ENCODE measurements at regions not wholly inside any gene's neighbourhood (a gene's known extent, or its start where the extent isn't known, plus 50 kb on each side); places are given as distances from the start of the nearest gene placed in this dataset.

DNA sequence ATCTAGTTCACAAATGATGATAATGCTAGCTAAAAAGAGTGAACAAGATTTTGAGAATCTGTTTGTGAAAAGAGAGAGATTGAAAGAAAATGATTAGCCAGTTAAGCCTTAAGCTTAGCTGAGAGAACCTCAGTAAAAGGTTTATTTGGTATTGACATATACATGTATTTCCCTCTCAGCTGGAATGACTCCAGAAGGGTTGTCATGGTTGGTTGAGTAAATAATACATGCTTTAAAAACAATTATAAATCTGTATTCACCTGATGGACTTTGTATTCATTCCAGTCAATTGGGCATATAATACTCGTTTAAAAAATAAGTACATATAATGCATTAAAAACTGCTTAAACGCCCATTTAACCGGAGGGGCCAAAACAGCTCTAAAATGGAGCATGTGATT, 181.4 kb downstream of the GRB14 start:
- in situ Hi-C loops (cut with HindIII; ENCODE audit: low pct_ligation_motif_present, low pct_unique_long_range_greater_than_20kb, low sequenced_read_pairs): no loop called here
- DNase-seq: no peak

- DNase-seq: no peak
- in situ Hi-C loops (cut with HindIII; ENCODE audit: low pct_ligation_motif_present, low pct_unique_long_range_greater_than_20kb, low sequenced_read_pairs): no loop called here
Observed at GRCh38 chr2:164439235-164439634, 182.0 kb downstream of the GRB14 start.

- DNase-seq: no peak
- in situ Hi-C loops (cut with HindIII; ENCODE audit: low pct_ligation_motif_present, low pct_unique_long_range_greater_than_20kb, low sequenced_read_pairs): no loop called here
Observed at GRCh38 chr2:164438490-164439205, 182.6 kb downstream of the GRB14 start.

- in situ Hi-C loops (cut with HindIII; ENCODE audit: low pct_ligation_motif_present, low pct_unique_long_range_greater_than_20kb, low sequenced_read_pairs): no loop called here
Observed at GRCh38 chr2:164436131-164436530, 185.2 kb downstream of the GRB14 start.

DNA sequence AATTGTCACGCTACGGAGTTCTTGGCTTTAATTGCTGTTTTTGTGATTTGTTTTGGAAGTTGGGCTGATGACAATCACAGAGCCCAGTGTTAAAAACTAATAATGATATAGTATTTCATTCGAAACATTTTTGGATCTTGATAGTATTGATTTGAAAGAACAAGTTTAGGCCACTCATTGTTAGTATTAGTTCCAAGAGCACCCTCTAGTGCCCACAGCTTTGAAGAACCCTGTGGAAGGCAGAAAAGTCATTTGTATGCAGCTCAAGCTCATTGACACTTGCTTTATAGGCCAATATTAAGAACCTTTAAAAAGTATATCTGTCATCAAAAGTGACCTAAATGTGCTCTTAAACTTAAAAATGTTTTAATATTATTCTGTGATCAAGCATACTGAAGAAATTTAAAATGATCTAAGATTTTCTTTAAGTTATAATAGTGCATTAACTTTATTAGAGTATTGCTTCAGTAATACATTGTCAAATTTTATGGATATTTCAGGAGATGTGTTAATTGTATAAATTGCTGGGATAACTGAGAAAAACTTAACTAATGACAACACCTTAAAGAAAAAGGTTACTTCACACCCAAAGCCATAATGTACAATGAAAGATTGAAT, 191.0 kb downstream of the GRB14 start:
- in situ Hi-C loops (cut with HindIII; ENCODE audit: low pct_ligation_motif_present, low pct_unique_long_range_greater_than_20kb, low sequenced_read_pairs): no loop called here
- DNase-seq: peak; percentile 63

More at GRCh38 chr2:164436131-164436530, 185.2 kb downstream of the GRB14 start:
- no peak for DNase-seq

DNA sequence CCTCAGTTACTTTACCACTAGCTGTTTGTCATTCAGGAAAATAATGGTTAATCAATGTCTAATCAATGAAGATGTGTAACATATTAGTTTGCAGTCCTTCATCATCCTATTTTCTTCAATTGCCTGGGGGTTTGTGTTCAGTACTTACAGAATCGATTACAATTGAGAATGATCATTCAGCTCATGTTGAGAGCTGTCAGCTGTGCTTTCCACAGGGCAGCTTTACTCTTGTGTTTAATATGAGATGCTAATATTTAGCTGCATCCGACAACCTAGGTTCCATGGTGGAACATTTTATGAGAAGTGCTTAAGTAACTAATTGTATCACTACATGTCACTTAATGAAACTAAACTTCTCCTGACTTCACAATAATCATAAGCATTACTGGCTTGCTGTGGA, 191.9 kb downstream of the GRB14 start:
- in situ Hi-C loops (cut with HindIII; ENCODE audit: low pct_ligation_motif_present, low pct_unique_long_range_greater_than_20kb, low sequenced_read_pairs): no loop called here
- DNase-seq: no peak

- in situ Hi-C loops (cut with HindIII; ENCODE audit: low pct_ligation_motif_present, low pct_unique_long_range_greater_than_20kb, low sequenced_read_pairs): no loop called here
- no peak for DNase-seq
Observed at GRCh38 chr2:164427111-164427510, 194.2 kb downstream of the GRB14 start.

DNA sequence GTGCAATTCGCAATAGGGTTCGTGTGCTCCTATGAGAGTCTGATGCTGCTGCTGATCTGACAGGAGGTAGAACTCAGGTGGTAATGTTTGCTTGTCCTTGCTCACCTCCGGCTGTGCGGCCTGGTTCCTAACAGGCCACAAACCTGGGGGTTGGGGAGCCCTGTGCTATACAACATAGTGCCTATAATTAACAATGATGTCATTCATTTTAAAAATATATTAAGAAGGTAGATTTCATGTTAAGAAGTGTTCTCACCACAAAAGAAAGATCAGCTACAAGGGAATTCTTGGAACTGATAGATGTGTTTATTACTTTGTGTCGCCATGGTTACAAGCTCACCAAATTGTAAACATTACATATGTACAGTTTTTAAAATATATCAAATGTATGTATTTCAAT, 200.5 kb downstream of the GRB14 start:
- in situ Hi-C loops (cut with HindIII; ENCODE audit: low pct_ligation_motif_present, low pct_unique_long_range_greater_than_20kb, low sequenced_read_pairs): no loop called here
- DNase-seq: no peak

DNA sequence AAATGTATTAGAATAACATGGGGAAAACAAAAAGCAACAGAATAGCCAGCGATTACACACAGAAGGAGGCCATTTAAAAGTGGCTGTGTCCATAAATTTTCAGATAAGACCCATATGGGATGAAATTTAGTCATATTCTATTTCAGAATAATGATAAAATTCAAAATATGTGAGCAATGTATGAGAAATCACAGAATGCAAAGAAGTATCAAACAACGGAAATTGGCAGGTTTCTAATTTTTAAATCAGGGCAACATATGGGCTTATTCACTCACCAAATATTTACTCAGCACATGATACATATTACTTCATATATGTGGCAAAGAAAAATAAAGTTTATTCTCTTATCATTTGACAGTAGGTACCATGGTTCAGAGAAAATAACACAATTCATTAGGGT, 208.5 kb downstream of the GRB14 start:
- no peak for DNase-seq
- in situ Hi-C loops (cut with HindIII; ENCODE audit: low pct_ligation_motif_present, low pct_unique_long_range_greater_than_20kb, low sequenced_read_pairs): no loop called here

GRCh38 chr2:164389411-164389810, 231.9 kb downstream of the GRB14 start:
- no peak for DNase-seq
- in situ Hi-C loops (cut with HindIII; ENCODE audit: low pct_ligation_motif_present, low pct_unique_long_range_greater_than_20kb, low sequenced_read_pairs): no loop called here

GRCh38 chr2:164388511-164388910, 232.8 kb downstream of the GRB14 start:
- DNase-seq: peak; percentile 93
- in situ Hi-C loops (cut with HindIII; ENCODE audit: low pct_ligation_motif_present, low pct_unique_long_range_greater_than_20kb, low sequenced_read_pairs): no loop called here

DNA sequence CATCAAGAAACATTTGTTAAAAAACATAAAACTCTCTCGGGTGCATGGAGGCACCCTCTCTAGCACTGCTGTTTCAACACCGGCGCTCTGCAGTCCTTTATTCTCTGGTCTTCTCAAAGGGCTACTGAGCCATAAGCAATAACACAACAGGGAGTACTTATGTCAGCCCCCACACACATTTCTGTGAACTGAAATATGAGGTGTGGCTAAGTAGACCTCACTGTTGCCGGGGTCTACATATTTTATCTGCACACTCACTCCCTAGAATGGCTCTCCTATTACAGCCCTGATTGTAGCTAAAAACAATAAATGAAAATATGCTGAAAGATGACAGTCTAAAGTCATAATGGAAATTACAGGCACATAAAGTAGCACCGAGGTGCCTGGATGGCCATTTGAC, 235.1 kb downstream of the GRB14 start:
- no peak for DNase-seq
- in situ Hi-C loops (cut with HindIII; ENCODE audit: low pct_ligation_motif_present, low pct_unique_long_range_greater_than_20kb, low sequenced_read_pairs): no loop called here

DNA sequence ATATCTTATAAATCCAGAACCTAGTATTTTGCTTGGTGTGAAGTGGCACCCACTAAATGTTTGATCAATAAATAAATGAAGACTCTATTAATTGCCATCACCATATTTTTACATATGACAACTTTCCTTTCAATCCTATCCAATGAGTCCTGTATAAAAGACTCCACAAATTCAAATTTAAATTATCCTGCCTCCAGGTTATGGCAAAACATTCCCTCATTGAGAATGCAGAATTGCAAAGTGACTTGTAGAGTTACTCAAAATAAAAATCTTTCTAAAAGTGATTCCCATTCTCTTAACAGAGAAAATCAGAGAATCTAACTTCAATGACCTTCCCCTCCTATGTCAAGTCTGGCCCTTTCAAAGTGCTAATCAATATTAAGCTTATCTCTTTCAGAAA, 236.8 kb downstream of the GRB14 start:
- in situ Hi-C loops (cut with HindIII; ENCODE audit: low pct_ligation_motif_present, low pct_unique_long_range_greater_than_20kb, low sequenced_read_pairs): no loop called here
- no peak for DNase-seq

DNA sequence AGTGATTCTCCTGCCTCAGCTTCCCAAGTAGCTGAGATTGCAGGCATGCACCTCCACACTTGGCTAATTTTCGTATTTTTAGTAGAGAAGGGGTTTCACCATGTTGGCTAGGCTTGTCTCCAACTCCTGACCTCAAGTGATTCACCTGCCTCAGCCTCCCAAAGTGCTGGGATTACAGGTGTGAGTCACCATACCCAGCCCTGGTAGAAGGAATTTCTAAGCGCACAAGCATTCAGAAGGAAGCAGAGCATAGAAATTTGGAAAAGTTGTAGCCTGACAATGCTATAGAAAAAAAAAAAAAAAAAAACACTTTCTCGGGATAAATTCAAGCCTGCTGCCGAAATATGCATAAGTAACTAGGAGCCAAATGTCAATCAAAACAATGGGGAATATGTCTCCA, 249.4 kb downstream of the GRB14 start:
- no peak for DNase-seq
- in situ Hi-C loops (cut with HindIII; ENCODE audit: low pct_ligation_motif_present, low pct_unique_long_range_greater_than_20kb, low sequenced_read_pairs): no loop called here

DNA sequence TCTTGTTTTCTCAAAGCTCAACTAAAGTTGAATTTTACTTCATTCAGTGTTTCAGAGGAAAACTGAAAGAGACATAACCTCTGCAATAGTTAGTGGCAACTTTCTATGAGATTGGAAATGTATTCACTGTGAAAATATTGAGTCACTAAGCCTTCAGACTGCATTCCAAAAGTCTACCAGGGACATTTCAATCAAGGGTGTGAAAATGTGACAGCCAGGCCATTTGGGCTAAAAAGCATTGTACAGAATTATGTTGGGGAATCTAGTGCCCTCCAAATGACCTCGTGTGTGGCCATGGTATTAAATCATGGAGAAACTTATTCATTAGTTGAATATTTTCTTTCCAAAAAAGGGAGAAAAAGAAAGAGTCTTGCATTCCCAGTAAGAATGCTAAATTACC, 251.9 kb downstream of the GRB14 start:
- no peak for DNase-seq

GRCh38 chr2:164368896-164369295, 252.4 kb downstream of the GRB14 start:
- in situ Hi-C loops (cut with HindIII; ENCODE audit: low pct_ligation_motif_present, low pct_unique_long_range_greater_than_20kb, low sequenced_read_pairs): no loop called here
- no peak for DNase-seq

More for the DNA sequence above, 251.9 kb downstream of the GRB14 start:
- in situ Hi-C loops (cut with HindIII; ENCODE audit: low pct_ligation_motif_present, low pct_unique_long_range_greater_than_20kb, low sequenced_read_pairs): no loop called here

- in situ Hi-C loops (cut with HindIII; ENCODE audit: low pct_ligation_motif_present, low pct_unique_long_range_greater_than_20kb, low sequenced_read_pairs): no loop called here
- no peak for DNase-seq
Observed at GRCh38 chr2:164363646-164364045, 257.6 kb downstream of the GRB14 start.

DNA sequence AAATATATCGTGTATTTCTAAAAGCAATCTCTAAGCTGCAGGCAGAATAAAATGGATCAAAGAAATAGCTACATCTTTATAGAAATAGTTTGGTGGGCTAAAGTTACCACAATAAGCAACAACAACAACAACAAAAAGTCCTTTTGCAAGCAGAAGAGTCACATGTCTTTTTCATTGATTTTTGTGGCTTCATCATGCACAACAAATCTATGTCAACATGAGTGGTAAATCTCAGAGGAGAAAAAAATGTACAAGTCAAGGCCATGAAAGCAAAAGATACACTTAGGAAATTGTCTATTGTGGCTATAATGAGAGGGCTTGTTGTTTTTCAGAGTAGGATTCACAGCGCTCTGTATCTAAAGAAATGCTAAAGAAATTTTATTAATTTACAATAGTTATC, 269.7 kb downstream of the GRB14 start:
- in situ Hi-C loops (cut with HindIII; ENCODE audit: low pct_ligation_motif_present, low pct_unique_long_range_greater_than_20kb, low sequenced_read_pairs): no loop called here
- no peak for DNase-seq

DNA sequence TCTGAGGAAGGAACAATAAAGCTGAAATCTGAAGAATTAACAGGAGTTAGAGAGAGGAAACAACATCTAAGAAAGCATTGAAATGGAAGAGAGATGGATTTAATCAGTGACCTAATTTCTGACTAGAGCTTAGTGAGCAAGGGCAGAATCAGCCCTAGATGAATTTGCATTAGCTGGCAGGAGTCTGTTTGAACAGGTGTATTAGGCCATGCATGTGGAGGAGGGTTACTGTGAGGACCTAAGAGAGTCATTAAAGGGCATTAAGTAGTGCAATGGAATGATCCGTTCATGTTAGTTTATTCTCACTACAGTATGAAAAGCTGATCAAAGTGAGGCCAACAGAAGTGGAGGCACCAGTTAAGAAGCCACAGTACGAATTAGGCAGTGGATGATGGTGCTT, 285.3 kb downstream of the GRB14 start:
- no peak for DNase-seq
- in situ Hi-C loops (cut with HindIII; ENCODE audit: low pct_ligation_motif_present, low pct_unique_long_range_greater_than_20kb, low sequenced_read_pairs): no loop called here

- DNase-seq: no peak
- in situ Hi-C loops (cut with HindIII; ENCODE audit: low pct_ligation_motif_present, low pct_unique_long_range_greater_than_20kb, low sequenced_read_pairs): no loop called here
Observed at GRCh38 chr2:164335128-164335527, 286.2 kb downstream of the GRB14 start.

All from ACHN (cell line).